GM12892 (cell line): ENCODE measurements at regions not wholly inside any gene's neighbourhood (a gene's known extent, or its start where the extent isn't known, plus 50 kb on each side); places are given as distances from the start of the nearest gene placed in this dataset.

ENCODE experiments used
- DNase-seq: peaks from one replicate; pipeline ENCODE4 v3.0.0; 2011; ENCODE audit not compliant: insufficient read length
- FAIRE-seq: peaks from 2 replicates; lab custom pipeline; 2011; peaks lifted over from hg19 to GRCh38; lab: Jason Lieb, UNC
- POLR2A ChIP-seq: IDR thresholded peaks from 2 replicates; pipeline ENCODE4 v1.6.1; 2011; ENCODE audit warnings: low read depth, low read length, control low read depth
- POLR2AphosphoS5 ChIP-seq: IDR thresholded peaks from 2 replicates; pipeline ENCODE4 v1.6.1; 2011; ENCODE audit warnings: low read depth, low read length, control low read depth
- TAF1 ChIP-seq: IDR thresholded peaks from 2 replicates; pipeline ENCODE4 v1.6.1; 2011; ENCODE audit warnings: low read depth, mild to moderate bottlenecking, control low read depth, low read length, borderline replicate concordance

GRCh38 chr16:85349365-85350145, 237.3 kb upstream of the CIBAR2 start:
- DNase-seq, result no peak
- no peak for FAIRE-seq
- no peak for TF ChIP-seq POLR2AphosphoS5

GRCh38 chr16:85350146-85350728, 238.0 kb upstream of the CIBAR2 start:
- TF ChIP-seq POLR2AphosphoS5 (no peak), POLR2A (no peak)
- FAIRE-seq (no peak), DNase-seq (no peak)

- FAIRE-seq (no peak), DNase-seq (no peak)
- no peak for TF ChIP-seq POLR2AphosphoS5
- TF ChIP-seq TAF1, result no peak
- no peak for TF ChIP-seq POLR2A
Measured at GRCh38 chr16:85350973-85351372, 238.7 kb upstream of the CIBAR2 start.

- TF ChIP-seq POLR2AphosphoS5 (no peak), TAF1 (no peak), POLR2A (no peak)
- FAIRE-seq (no peak), DNase-seq (no peak)
Measured at GRCh38 chr16:85353013-85353412, 240.7 kb upstream of the CIBAR2 start.

- DNase-seq, result no peak
- no peak for FAIRE-seq
- no peak for TF ChIP-seq POLR2A
Measured at GRCh38 chr16:85353839-85354685, 241.8 kb upstream of the CIBAR2 start.

GRCh38 chr16:85354686-85355514, 242.6 kb upstream of the CIBAR2 start:
- DNase-seq, result no peak
- FAIRE-seq, result no peak
- TF ChIP-seq POLR2AphosphoS5, result no peak

- TF ChIP-seq TAF1 (no peak), POLR2A (no peak), POLR2AphosphoS5 (no peak)
- no peak for FAIRE-seq
- DNase-seq, result no peak
Measured at GRCh38 chr16:85355515-85355837, 243.2 kb upstream of the CIBAR2 start.

GRCh38 chr16:85356157-85356556, 243.9 kb upstream of the CIBAR2 start:
- no peak for DNase-seq
- TF ChIP-seq TAF1 (no peak), POLR2AphosphoS5 (no peak), POLR2A (no peak)
- no peak for FAIRE-seq

GRCh38 chr16:85357323-85357722, 245.1 kb upstream of the CIBAR2 start:
- TF ChIP-seq POLR2AphosphoS5, result no peak
- TF ChIP-seq TAF1, result no peak
- TF ChIP-seq POLR2A, result no peak
- no peak for FAIRE-seq
- no peak for DNase-seq

GRCh38 chr16:85357924-85358505, 245.7 kb upstream of the CIBAR2 start:
- FAIRE-seq (no peak), DNase-seq (no peak)
- TF ChIP-seq POLR2AphosphoS5 (no peak), TAF1 (no peak), POLR2A (no peak)

- no peak for DNase-seq
- TF ChIP-seq POLR2A (no peak), POLR2AphosphoS5 (no peak), TAF1 (no peak)
- FAIRE-seq, result no peak
Measured at GRCh38 chr16:85358704-85359146, 246.5 kb upstream of the CIBAR2 start.
